CD4-positive, alpha-beta T cell treated with Interleukin-17A for 1 hour (primary cell): ENCODE measurements at regions not wholly inside any gene's neighbourhood (a gene's known extent, or its start where the extent isn't known, plus 50 kb on each side); places are given as distances from the start of the nearest gene placed in this dataset.

Experiments
- DNase-seq: peaks from one replicate; pipeline ENCODE4 v3.0.0-alpha.2; 2020

DNA sequence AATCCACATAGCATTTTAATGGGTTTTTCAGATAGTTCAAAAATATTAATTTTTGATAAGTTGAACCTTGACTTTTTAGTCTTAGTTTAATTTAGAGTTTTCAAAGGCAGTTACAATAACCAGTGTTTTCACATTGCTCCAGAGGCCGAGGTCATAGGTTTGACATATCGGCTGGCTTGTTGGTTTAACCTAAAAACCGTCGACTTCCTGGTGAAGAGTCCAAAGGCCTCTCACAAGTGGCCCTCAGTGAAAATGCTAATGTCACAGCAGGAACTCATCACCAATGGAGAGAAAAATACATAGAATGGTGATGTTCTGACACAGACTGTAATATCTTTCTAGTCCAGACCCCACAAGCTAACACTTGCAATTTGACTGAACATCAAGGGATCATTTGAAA is 642.3 kb downstream of the PLOD2 start:
- DNase-seq: no peak

DNA sequence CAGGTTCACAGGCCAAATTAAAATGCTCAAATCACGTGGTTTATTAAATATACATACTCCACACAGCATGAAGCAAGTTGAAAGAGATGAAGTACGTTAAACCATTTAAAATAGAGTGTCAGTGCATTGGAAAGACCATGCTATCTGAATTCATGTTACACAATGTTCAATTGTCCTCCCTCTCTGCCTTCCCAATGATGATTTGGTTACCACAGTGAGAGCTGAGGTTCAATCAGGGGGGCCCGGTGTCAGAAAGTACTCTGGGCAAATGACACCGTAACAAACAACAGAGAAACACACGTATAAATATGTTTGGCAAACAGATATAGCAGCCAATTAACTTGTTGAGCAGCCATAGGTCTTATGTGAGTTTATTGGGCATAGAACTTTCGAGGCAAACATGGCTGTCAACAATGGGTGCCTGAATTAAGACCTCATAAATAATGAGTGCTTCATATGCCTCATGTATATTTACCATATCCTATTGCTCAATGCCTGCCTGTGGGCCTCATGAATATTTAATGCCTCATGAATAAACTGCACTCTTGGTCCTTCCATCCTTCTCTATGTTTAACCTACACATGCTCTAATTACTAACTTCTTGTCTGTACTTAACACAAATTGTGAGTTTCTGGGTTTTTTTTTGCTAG is 641.5 kb downstream of the PLOD2 start:
- no peak for DNase-seq

DNA sequence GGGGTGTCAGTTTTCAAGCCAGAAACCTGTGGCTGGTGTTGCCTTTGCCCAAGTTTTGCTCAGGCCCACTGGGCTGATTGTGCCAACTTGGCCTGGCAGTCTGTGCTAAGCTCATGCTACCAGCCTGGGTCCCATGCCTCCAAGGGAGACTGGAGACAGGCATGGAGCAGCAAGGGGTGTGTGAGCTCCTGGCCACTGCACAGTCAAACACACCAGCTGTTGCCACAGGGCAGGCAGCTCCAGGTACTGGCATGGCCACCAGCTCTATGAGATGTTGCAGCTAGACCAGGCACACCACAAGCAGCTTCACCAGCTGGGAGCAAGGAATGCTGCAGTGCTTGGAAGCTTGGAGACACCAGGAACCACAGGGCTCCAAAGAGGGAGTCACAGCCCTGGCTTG is 638.8 kb downstream of the PLOD2 start:
- DNase-seq: no peak

DNA sequence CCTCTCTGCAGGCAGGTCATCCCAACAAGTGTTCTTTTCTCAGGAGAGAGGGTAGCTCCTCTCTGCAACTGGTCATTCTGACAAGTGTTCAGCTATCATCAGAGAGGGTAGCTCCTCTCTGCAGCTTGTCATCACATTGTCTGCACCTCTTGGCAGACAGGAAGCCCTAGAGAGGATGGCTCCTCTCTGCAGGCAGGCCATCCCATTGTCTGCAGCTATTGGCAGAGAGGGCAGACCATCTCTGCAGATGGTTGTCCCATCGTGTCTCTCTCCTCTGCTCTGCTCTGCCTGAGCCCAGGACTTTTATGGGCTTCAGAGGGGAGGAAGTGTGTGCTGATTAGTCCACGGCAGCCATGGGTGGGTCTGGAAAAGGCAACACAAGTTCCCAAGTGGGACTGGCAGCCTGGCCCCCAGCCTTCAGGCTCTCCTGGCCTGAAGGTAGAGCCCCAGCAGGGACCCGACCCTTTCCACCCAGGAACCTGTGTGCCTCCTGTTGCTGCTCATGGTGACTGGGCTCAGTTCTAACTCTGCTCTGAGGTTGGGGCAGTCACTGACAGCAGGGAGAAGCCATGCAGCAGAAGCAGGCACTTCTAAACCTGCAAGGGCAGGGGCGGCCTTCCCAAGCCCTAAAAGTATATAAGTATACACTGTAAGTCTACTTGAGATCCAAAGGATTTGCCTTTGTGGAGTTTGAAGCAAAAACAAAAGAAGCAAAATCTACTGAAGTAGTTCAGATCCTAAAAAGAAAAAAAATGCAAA is 637.9 kb downstream of the PLOD2 start:
- no peak for DNase-seq

DNA sequence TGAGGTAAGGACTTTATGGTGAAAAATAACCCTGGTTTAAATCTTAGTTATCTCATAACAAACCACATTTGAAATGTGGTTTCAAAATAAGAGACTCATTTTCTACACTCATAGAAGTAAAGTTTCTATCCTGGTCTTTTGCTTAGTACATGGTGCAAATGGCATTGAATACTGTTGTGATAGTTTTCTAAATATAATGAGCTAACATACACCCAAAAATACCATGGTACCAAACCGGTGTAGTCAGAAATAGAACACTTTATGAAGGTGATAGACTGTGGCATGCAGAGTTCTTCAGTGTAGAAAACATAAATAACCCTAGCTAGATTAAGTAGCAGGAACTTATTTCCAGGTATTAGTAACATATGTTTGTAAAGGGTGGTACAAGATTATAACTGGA is 629.4 kb downstream of the PLOD2 start:
- no peak for DNase-seq

DNA sequence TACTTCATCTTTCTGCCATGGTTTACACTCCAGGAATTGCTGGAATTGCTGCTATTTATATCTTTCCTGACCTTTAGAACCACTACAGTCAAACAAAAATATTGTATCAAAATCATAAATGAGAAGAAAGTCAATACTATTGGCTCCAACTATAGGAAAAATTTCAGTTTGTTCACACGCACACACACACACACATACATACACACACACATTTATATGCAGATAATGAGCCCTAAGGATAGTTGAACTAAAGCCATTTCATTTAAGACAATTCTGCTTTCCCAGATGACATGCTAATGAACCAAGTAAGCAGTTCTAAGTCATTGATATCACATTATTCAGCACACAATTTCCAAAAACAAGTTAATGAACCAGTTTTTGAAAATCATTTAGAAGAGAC is 627.3 kb downstream of the PLOD2 start:
- no peak for DNase-seq

DNA sequence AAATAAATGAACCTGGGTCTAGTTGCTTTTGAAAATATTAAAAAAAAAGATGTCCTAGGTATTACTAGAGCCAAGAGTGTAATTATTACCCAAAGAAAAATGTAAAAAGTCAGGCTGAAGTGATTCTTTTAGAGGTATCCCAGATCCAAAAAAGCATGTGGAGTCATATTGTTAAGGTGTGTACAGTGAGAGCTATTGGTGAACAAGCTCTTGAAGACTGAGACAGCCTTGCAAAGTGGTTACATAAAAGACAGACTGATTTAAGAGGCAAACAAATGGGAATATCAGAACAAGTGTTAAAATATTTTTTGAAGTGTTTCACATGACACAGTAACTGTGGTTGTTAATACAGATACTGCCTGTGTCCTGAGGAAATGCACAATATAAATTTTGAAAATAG is 624.5 kb downstream of the PLOD2 start:
- DNase-seq: no peak

DNA sequence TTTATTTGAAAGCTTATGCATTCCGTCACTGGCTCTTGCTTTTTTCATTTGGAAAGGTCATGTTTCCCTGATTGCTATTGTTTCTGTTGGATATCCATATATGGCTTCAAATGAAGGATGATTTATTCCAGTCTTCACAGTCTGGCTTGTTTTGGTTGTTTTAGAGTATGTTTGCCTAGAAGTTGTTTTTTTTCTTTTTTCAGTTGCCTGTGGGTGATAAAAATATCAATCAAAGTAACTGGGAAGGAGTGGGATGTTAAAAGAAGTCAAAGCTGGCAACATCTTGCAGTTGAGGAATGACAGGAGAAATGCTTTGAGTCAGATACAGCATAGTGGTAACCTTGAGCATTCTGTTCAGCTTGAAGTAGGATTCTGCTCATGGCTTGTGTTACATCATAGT is 610.5 kb downstream of the PLOD2 start:
- no peak for DNase-seq

DNA sequence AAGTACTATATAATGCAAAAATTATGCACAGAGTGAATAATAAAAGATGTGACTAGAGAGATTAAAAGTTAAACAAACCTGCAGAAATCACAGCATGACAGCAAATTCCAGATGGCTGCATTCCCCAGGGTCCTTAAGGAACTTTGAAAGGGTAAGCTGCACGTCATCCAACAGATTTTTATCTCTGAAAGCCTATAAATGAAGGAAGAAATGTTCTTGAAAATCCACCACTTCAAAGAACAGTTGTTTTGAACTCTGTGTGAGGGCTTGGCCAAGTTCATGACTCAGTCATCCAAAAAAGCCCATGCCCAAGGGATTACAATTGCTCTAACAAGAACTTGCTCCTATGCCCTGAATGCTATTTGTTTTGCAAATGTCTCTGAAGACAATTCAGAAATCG is 603.6 kb downstream of the PLOD2 start:
- DNase-seq: no peak

DNA sequence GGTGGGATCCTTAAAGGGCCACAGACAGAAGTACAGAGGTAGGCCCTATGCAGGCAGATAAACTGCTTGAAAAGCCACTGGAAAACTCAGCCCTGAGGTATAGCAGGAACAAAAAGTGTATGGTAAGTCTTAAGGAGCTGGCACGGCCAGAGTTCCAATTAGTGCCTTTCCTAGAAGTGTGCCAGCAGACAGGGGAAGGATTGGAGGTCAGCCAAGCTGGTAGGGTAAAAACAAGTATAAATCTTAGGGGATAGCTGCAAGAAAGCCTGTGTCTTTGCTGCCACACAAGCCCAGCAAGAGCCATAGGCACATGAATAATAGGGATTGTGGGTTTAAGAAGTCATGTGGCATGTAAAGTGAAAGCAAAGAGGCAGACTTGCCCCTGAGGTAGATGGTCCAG is 582.5 kb downstream of the PLOD2 start:
- DNase-seq: no peak

DNA sequence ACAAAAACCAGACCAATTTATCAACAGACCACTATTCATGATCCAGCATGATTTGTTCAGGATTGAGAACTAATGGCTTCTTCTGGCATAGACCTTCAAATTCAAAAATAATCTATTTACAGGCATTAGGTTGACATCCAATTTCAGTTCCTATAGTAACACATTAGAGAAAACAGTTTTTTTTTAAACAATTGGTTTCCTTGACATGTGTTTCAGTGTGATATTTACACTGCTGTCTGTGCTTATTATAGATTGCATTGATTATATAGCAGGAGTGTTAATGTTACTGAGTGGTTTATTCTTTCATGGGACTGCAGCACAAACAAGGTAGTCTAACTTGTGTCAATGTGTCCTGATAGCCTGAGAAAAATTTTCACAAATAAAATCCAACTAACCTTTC is 579.3 kb downstream of the PLOD2 start:
- DNase-seq: no peak

DNA sequence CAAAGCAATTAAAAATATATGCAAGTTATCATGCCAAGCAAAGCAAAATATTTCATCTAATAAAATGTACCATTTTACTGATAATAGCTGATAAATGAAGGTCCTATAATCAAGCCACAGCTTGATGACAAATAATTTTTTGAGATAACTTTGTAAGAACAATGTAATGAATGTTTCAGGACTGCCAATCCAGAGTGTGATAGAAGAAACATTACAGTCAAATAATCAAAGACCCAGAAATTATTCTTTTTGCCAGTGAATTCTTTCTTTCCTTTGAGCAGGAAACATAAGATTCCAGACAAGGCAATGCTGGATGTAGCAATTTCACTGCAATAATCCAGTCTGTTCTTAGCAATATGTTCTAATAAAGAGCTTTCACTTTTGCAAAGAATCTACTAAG is 556.1 kb downstream of the PLOD2 start:
- no peak for DNase-seq

DNA sequence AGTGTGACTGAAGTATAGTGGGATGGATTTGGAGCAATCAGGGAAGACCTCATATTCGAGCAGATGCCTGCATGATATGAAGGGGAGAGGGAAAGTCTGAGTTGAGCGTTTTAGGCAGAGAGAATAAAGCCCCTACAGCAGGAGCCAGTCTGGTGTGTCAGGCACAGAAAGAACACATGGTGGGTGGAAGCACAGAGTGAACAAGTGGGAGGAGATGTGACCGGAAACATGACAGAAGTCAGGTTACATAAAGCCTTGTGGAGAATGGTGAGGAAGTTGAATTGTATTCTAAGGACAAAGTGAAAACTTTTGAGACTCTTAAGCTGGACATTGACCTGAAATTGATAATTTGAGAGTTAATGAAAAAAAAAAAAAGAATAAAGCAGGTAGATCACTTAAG is 541.0 kb downstream of the PLOD2 start:
- DNase-seq: no peak

DNA sequence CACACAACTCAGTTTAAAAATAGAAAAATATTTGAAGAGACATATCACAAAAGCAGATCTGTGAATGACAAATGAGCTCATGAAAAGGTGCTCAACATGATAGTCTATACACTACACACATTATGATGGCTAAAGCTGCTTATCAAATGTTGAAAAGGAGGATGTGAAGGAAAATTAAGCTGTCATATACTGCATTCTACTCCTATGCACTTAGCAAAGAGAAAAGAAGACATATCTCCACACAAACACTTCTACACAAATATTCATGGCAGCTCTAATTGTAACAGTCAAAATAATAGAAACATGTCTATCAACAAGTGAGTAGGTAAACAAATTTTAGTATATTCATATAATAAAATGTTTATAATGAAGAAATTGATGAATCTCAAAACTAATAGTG is 540.5 kb downstream of the PLOD2 start:
- DNase-seq: no peak

DNA sequence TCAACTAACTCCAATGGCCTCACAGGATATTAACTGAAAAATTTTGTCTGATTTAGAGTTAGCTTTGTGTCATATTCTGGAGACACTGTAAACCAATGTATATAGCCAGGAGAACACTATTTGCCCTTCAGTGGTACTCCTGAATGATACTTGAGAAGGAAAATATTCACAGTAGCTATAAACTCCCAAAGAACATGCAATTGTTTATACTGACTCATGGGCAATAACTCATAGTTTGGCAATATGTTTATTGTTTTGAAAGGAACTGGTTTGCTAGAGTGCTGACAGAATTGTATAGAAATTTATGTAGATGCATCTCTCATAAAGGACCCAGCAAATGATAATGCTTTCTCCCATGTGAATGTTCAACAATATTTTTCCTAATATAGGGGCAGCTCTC is 537.6 kb downstream of the PLOD2 start:
- DNase-seq: no peak

DNA sequence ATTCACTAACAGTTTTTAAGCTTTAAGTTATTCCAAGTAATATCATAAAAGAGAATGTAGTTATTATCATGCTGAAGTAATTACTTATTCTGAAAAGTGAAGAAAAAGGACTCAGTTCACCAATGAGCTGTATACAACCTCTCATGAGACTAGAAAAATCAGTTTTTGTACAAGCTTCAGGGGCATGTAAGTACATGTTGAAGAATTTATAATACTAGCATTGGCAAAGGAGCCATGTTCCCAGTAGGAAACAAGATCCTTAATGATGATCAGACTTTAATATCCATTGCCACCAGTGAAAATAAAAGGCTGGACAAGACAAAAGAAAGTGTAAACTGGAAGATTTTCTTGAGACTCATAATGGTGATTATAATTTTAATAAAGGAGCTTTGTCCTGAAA is 532.8 kb downstream of the PLOD2 start:
- no peak for DNase-seq

DNA sequence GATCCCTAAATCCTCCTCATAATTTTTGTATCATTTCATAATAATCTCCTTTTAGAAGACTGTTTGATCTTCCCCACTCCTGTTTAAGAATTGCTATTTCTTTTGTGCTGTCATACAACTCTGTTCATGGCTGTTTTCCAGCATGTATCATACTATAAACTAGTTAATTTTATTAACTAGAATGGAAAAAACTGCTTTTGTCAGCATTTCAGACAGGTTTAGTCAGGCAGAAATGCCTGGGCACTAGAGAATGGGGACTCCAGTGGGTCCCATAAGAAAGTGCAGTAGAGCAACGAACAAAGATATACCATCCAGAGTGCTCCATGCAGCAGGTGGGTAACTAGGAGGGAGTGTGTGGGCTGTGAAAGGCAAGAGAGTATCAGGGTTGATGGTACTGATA is 523.9 kb downstream of the PLOD2 start:
- DNase-seq: no peak

DNA sequence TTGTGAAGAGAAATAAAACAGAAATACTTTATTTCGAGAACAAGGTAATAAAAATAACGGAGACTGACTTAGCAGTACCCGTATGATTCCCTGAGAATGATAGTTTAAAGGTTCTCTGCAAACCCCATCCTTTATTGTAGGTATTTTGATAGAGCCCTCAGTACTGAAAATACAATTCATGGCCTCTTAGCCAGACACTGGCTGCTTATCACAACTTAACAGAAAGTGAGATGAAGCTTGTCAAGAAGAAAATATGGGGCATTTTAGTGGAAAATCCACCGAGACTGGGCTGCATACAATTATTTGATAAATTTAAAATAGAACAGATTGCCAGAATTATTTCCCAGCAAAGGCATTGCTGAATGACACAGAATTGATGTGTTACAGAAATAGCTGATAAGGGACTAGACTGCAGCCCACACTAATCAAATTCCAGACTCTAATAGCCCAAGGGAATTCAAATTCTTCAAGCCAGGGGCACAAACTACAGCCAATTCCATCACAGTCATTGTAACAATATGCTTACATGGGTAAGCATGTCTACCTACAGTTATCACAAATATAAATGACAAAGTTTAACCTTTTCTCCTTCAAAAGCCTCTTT is 521.9 kb downstream of the PLOD2 start:
- no peak for DNase-seq

DNA sequence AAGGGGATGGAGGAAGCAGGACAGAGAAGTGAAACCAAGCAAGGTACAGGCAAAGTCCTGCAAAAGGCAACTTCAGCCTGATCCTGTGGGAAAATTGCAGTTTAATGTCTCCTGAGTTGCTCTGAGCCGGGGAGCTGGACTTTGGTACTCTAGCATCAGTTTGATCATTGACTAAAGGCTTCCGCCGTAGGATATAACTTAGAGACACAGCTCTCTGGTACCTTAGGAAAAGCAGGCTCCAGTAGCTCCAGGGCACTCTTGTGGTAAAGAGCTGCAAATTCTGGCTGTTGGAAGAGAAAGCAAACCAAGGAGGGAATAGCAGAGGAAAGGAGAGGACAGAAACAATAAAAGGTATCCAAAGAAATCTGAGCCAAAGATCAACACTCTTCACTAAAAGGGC is 521.1 kb downstream of the PLOD2 start:
- DNase-seq: no peak

DNA sequence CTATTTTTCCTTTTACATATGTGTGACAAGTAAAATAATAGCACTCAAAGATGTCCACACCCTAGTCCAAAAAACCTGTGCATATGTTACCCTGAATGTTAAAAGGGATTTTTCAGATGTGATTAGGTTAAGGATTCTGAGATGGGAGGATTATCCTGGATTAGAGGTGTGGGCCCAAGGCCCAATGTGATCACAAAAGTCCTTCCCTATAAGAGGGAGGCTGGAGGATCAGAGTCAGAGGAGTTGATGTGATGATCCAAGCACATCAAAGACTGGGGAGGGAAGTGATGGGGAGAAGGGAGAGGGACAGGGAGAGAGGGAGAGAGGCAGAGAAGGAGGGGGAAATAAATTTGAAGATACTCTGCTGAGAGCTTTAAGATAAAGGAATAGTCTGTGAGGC is 512.6 kb downstream of the PLOD2 start:
- no peak for DNase-seq

DNA sequence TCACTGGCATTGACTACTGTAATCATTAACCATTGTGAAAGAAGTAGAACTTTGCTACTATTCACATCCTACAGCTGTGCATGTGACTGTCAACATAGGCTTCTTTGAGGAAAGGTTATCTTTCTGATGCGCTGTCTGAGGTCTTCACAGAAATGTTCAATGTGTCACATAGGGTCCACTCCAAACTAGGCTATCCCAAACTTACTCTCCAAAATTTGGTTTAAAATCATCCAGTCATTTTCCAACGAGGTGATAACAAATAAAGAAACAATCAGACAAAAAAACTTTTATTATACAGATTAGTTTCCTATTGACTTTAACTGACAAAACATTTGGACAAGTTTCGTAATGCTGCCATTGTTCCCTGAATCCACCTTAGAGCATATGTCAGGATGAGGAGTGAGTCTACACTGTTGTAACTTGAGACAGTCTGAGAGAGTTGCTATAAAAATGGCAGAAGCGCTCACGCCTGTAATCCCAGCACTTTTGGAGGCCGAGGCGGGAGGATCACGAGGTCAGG is 511.6 kb downstream of the PLOD2 start:
- DNase-seq: no peak

DNA sequence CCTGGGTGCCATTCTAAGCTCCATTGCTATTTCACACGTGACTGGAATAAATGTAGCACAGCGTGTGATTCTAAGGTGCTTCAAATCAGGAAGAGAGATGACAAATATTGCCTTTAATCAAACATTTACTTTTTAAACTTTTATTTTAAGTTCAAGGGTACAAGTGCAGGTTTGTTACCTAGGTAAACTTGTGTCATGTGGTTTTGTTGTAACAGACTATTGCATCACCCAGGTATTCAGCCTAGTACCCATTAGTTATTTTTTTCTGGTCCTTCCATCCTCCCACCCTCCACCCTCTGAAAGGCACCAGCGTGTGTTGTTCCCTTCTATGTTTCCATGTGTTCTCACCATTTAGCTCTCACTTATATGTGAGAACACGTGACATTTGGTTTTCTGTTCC is 510.8 kb downstream of the PLOD2 start:
- DNase-seq: no peak

DNA sequence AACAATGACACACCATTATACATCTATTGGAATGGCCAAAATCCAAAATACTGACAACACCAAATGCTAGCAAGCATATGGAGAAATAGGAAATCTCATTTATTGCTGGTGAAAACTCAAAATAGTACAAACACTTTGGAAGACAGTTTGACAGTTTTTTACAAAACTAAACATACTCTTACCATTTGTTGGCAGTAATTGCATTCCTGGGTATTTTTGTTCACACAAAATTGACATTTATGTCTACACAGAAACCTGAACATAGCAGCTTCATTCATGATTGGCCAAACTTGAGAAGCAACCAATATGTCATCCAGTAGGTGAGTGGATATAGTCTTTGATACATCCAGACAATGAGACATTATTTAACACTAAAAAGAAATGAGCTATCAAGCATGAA is 489.9 kb downstream of the PLOD2 start:
- no peak for DNase-seq

DNA sequence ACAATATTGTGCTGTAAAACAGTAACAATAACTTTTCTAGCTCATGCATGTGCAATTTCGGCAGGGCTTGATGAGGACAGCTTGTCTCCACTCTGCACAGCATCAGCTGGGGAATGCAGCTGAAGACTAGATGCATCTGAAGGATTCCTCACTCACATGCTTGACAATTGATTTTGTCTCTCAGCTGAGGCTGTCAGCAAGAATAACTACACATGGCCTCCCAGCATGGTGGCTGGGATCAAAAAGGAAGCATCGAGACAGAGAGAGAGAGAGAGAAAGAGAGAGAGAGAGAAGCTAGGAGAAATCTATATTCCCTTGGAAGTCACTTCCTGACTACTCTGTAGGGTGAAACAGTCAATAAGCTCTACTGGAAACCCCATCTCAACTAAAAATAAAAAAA is 487.1 kb downstream of the PLOD2 start:
- no peak for DNase-seq
